GM19035 (cell line): ENCODE measurements at regions not wholly inside any gene's neighbourhood (a gene's known extent, or its start where the extent isn't known, plus 50 kb on each side); places are given as distances from the start of the nearest gene placed in this dataset.

ENCODE experiments used
- ATAC-seq: cut with Tn5 transposase; IDR thresholded peaks from one replicate; pipeline ENCODE4 v1.9.1; 2021; ENCODE audit not compliant: unreplicated experiment

GRCh38 chr5:119789406-119790117, 160.2 kb downstream of the FAM170A start:
- ATAC-seq = no peak

DNA sequence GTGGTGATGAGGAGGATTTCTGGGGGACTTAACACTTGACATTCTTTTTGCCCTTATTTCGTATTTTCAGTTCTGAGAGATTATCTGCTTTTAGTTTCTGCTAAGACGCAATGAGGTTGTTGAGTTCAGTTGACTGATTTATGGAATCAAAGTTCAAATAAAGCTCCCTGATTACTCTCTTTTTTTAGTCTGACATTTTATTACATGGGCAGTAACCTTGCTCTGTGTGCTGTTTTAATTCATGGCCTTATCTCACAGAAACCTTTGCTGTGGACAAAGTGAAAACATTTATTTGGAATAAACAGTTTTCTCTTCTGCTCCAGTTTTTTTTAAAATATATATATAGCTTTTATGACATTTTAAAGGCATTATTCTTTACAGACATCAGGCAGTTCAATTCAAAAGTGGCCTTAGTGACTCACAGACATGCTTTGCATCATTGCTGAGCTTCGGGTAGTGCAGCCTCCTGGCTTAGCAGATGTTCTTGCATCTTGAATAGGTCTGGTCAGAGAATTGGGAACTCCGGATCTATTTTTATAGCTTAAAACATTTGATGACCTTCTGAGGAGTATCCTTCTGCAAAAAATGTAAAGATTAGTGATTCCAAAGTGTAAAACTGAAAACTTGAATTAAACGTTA, 162.9 kb downstream of the FAM170A start:
- no peak for ATAC-seq

GRCh38 chr5:119795768-119796167, 166.4 kb downstream of the FAM170A start:
- no peak for ATAC-seq

DNA sequence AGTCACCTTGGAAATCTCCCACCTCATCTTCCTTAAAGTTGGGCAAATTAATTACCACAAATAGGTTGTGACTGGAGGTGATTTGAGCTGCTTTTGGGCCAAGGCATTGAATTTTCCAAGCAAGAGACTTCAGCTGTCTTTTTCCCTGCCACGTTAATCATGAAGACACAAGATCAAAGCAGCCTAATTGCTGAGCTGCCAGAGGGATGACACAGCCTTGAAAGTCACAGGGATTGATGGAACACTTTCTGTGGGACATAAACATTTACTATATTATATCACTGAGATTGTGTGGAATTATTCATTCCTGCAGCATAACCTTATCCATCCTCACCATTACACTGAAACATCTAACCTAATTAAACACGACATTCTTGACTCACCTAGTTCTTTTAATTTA, 172.2 kb downstream of the FAM170A start:
- no peak for ATAC-seq

- no peak for ATAC-seq
Measured at GRCh38 chr5:119808024-119808423, 178.7 kb downstream of the FAM170A start.

DNA sequence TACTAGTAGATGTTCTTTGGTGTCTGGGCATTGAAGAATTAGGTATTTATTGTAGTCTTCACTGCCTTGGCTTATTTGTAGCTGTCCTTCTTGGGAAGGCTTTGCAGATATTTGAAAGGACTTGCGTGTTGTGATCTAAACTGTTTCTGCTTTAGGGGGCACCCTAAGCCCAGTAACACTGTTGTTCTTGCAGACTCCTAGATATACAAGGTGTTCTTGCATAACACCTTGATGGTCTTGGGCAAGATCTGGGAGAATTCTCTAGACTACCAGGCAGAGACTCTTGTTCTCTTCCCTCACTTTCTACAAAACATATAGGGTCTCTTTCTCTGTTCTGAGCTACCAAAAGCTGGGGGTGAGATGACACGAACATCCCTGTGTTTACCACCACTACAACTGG, 179.1 kb downstream of the FAM170A start:
- no peak for ATAC-seq

GRCh38 chr5:119810217-119810616, 180.9 kb downstream of the FAM170A start:
- no peak for ATAC-seq

DNA sequence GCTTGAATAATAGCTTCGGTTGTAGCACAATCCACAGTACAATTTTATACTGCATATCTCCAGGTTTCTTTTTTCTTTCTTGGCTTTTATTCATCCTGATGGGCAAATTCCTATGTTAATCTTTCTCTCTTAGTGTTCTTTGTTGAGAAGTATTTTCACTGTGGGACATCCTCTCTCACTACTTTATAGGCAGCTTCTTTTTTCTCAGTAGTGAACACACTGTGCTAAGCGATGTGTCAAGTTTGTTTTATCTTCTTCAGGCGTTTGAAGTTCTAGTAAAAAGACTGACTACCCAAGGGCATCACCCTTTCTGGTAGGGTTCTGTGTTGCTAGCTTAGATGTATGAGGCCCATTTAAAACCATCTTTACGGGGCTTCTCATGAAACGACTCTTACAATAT, 182.1 kb downstream of the FAM170A start:
- no peak for ATAC-seq

DNA sequence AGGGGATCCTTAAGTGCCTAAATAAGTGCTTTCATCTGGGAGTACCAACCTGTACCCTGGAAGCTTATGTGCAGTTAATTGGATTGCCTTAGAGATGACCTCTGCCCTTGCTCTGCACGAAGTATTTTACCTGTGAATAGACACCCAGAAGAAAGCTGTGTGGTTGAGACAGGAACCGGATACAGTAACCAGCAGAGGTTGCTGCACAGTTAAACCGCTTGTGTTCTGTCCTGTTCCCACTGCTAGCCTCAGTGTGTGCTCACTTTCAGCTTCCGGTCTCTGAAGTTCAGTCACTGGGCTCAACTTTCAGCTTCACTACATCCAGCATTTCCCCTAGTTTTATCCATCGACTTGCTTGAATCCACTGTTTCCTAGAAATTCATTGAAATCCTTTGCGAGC, 185.3 kb downstream of the FAM170A start:
- ATAC-seq = no peak

- no peak for ATAC-seq
Measured at GRCh38 chr5:119816055-119816454, 186.7 kb downstream of the FAM170A start.

- no peak for ATAC-seq
Measured at GRCh38 chr5:119820016-119820415, 190.7 kb downstream of the FAM170A start.

GRCh38 chr5:119820608-119821007, 191.2 kb downstream of the FAM170A start:
- ATAC-seq = no peak

- ATAC-seq = no peak
Measured at GRCh38 chr5:119828541-119828940, 199.2 kb downstream of the FAM170A start.

- no peak for ATAC-seq
Measured at GRCh38 chr5:119829341-119829740, 200.0 kb downstream of the FAM170A start.

DNA sequence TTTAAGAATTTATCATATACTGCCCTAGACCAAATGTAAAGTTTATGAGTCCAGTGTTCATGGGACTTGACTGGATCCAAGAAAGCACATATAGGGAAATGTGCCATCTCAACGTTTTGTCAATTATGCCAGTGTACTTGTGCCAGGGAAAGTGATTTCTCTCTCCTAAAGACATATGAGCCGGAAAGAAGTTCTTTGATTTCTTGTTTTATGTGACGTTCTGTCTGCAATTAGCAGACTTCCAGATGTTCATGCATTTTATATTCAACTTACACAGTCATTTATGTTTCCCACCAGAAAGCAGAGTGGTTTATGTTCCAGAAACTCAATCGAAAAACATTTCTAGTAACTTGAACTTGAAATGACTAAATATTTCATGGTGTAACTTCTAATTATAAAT, 203.8 kb downstream of the FAM170A start:
- no peak for ATAC-seq

DNA sequence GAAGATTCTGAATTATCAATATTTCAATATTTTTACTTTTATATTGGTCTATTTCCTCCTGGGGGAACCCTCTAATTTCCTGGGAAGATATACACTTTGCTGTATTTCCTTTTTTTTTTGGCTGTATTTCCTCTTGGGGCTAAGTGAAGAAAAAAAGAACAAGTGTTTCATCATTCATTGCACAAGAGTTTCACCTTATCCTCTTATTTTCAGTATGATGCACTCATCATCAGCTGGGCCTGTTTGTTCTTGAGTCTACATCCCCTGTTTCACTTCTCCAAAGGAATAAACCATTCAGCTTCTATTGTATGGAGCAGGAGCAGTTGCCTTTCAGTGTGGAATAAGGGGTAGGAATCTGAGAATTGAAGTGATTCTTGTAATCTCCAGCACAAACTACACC, 210.8 kb downstream of the FAM170A start:
- no peak for ATAC-seq

DNA sequence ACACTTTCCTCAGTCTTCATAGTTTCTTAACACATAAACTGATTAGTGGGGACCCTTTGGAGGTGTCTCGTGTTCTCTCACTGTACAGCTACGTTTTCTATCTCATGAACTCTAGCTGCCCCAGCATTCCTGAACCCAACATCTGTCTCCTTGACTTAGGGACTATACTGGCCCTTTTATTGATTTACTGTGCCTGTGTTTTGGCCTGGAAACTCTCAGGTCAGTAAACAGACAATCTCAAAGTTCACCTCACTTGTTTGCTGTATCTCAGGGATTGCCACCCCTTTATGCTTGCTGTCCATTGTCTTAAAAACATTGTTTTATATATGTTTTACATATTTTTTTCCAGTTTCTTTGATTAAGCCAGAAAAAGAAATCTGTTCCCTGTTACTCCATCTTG, 222.8 kb downstream of the FAM170A start:
- no peak for ATAC-seq

DNA sequence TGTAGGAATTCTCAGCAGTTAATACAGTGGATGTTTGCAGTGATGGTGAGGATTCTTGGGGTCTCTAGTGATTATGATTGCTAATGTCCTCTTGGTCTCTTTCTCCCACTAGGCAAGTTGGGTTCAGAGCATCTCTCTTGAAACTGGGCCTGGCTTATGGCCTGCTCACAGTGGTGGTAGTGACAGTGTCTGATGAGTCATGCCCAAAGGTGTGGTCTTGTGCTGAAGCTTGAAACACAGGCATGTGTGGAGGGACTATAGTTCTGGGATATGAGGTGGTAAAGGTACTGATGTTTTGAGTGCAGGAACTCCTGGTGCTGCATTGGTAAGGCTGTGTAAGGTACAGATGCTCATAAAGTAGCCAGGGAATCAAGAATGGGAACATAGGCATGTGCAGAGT, 231.1 kb downstream of the FAM170A start:
- ATAC-seq = no peak

- ATAC-seq = no peak
Measured at GRCh38 chr5:119862619-119863018, 233.3 kb downstream of the FAM170A start.

DNA sequence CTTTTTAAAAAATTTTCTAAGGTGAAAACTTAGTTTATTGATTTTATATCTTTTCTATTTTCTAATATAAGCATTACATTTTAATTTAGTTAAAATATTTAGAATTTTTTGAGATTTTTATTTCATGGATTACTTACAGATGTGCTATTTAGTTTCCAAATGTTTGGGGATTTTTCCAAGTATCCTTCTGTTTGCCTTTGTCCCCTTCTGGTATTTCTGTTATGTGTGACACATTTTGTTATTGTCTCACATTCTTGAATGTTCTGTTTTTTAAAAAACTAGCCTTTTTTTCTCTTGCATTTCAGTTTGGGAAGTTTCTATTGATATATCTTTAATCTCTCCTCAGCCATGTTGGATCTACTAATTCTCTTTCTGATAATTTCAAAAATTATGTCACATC, 234.9 kb downstream of the FAM170A start:
- ATAC-seq = no peak

DNA sequence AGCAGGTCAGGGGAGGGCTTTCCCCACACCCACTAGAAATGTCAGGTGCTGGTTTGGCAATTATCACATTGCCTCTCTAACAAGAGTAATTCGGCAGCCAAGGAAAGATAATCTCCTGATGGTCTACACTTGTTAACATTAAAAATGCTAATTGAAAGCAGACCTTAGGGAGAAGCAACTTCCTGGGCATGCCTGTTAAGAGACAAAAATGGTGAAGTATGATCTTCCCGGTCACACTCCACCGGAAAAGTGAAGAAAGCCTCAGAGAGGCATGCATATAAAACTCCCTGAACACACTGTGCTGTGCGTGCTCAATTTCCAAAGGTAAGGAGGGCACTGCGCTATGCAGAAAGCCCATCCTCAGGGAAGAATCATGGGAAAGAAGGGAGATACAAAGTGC, 244.3 kb downstream of the FAM170A start:
- no peak for ATAC-seq

GRCh38 chr5:119876522-119876921, 247.2 kb downstream of the FAM170A start:
- no peak for ATAC-seq

- no peak for ATAC-seq
Measured at GRCh38 chr5:119878712-119879111, 249.4 kb downstream of the FAM170A start.
